Breast epithelium (tissue), 4 donors: ENCODE measurements at regions not wholly inside any gene's neighbourhood (a gene's known extent, or its start where the extent isn't known, plus 50 kb on each side); places are given as distances from the start of the nearest gene placed in this dataset.

Experiments
- DNase-seq, 2 donors: peaks; one replicate each; pipeline ENCODE4 v3.0.0-alpha.2; 2019; ENCODE audit warnings: low spot score in 2 of 2
- H3K27ac ChIP-seq, 2 donors: fragments of 200-600 bp; sonication (generic) in 1 of 2; one replicate each; pipeline ENCODE4 v1.5.1; 2016 to 2019; ENCODE audit warnings: mild to moderate bottlenecking in 1 of 2
- H3K27me3 ChIP-seq, 2 donors: fragments of 200-600 bp; sonication (generic) in 1 of 2; one replicate each; pipeline versions ENCODE4 v1.5.1 to v1.6.0; 2017 to 2019; ENCODE audit warnings: control low read depth in 1 of 2, mild to moderate bottlenecking in 1 of 2
- H3K36me3 ChIP-seq: fragments of 200-600 bp; one replicate; pipeline ENCODE4 v1.5.1; 2019
- H3K4me1 ChIP-seq, 2 donors: fragments of 200-600 bp; sonication (generic); one replicate each; pipeline ENCODE4 v1.5.1; 2016 to 2019; ENCODE audit warnings: control low read depth in 1 of 2
- H3K4me3 ChIP-seq, 3 donors: fragments of 200-600 bp; sonication (generic); 1 replicate in 2 of 3; 2 replicates in 1 of 3; pipeline ENCODE4 v1.5.1; 2016 to 2019; ENCODE audit warnings: mild to moderate bottlenecking in 3 of 3, moderate library complexity in 2 of 3
- H3K9me3 ChIP-seq, 2 donors: fragments of 200-600 bp; sonication (generic) in 1 of 2; one replicate each; pipeline ENCODE4 v1.5.1; 2016 to 2019; ENCODE audit warnings: control low read depth in 1 of 2
- POLR2A ChIP-seq: fragments of 450-650 bp; IDR thresholded peaks from one replicate; pipeline ENCODE4 v1.6.1; 2016; ENCODE audit warnings: antibody characterized with exemption, mild to moderate bottlenecking, moderate library complexity
- POLR2AphosphoS5 ChIP-seq, 3 donors: sonication (generic); formaldehyde crosslinking; IDR thresholded peaks; one replicate each; pipeline ENCODE4 v1.6.1; 2017; ENCODE audit warnings: antibody characterized with exemption in 3 of 3
- intact Hi-C: fragments of 100-400 bp; cut with DNase I; formaldehyde crosslinking; loops from one replicate; pipeline ENCODE4 v1.15.1; 2023; ENCODE audit warnings: low total_unique reads
- TF ChIP-seq, protein P1 (sequence below), 3 donors: fragments of 450-650 bp; IDR thresholded peaks; one replicate each; pipeline ENCODE4 v1.5.1; 2016 to 2017; ENCODE audit warnings: antibody characterized with exemption in 3 of 3, mild to moderate bottlenecking in 3 of 3, moderate library complexity in 3 of 3

DNA sequence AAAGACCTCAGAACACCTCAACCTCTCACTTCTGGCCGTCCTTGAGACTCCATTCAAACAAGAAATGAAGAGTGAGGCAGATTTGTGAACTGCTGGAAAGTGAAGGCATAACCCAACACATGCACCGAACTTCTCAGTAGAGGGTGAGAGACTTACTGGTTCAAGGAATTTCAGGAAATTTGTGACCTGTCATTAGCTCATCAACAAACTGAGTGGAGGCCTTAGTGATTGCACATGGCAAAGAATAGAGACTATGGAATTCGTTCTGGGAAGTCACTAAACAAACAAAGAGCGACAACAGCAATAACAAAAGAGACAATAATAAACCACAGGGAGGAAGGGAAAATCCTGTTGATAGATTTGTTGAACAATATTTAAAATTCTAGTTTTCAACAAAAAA, 125.0 kb upstream of the AKR1E2 start:
- DNase-seq: no peak
- no peak for TF ChIP-seq POLR2A
- TF ChIP-seq POLR2AphosphoS5 (IDR thresholded peaks at IDR 0.05): no peak
- TF ChIP-seq, protein P1, sequence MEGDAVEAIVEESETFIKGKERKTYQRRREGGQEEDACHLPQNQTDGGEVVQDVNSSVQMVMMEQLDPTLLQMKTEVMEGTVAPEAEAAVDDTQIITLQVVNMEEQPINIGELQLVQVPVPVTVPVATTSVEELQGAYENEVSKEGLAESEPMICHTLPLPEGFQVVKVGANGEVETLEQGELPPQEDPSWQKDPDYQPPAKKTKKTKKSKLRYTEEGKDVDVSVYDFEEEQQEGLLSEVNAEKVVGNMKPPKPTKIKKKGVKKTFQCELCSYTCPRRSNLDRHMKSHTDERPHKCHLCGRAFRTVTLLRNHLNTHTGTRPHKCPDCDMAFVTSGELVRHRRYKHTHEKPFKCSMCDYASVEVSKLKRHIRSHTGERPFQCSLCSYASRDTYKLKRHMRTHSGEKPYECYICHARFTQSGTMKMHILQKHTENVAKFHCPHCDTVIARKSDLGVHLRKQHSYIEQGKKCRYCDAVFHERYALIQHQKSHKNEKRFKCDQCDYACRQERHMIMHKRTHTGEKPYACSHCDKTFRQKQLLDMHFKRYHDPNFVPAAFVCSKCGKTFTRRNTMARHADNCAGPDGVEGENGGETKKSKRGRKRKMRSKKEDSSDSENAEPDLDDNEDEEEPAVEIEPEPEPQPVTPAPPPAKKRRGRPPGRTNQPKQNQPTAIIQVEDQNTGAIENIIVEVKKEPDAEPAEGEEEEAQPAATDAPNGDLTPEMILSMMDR (IDR thresholded peaks at IDR 0.05): no peak
- H3K4me3 ChIP-seq: no peak overlapping the region
- no peaks in the 10 kb centered on the region for H3K27me3 ChIP-seq
- H3K27ac ChIP-seq: no peak overlapping the region
- H3K4me1 ChIP-seq: no peaks in the 10 kb centered on the region
- no peaks in the 10 kb centered on the region for H3K36me3 ChIP-seq
- intact Hi-C loops: no loop called here
- H3K9me3 ChIP-seq: no peaks in the 10 kb centered on the region

DNA sequence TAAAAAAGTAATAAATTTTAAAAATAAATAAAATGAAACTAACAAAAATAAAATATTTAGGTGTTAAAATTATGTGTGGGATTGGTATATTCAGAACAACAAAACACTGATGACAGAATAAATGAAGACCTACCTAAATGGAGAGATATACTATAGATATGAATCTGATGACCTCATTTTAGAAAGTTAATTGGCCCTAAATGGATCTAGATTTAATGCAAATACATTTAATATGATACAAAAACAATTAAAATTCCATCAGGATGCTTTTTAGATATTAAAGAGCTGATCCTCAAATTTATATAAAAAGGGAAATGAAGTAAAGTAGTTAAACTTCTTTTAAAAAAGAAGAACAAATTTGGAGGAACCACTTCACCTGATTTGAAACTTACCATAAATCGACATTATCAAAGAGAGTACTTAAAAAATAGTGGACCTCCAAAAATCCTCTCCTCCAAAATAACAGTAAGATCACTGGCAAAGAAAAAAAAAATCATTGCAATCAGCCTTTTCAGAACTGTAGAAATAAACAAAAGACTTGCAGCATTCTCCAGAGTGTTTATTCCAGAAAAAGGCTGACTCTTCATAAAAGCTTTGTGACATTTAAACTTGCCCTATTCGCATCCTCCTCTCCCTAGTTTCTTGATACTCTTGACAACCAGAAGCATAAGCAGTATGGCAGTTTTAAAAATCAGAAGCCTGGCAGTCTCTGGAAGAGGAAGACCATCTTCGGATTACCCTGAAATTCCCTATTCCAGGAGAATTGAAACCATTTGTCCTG, 125.9 kb upstream of the AKR1E2 start:
- H3K9me3 ChIP-seq: no peaks in the 10 kb centered on the region
- intact Hi-C loops: no loop called here
- no peaks in the 10 kb centered on the region for H3K36me3 ChIP-seq
- TF ChIP-seq POLR2AphosphoS5 (IDR thresholded peaks at IDR 0.05) (no peak), POLR2A (no peak)
- TF ChIP-seq, protein P1 (IDR thresholded peaks at IDR 0.05): no peak
- H3K27me3 ChIP-seq: no peaks in the 10 kb centered on the region
- H3K4me1 ChIP-seq: no peaks in the 10 kb centered on the region
- no peak overlapping the region for H3K4me3 ChIP-seq
- H3K27ac ChIP-seq: no peak overlapping the region
- no peak for DNase-seq

DNA sequence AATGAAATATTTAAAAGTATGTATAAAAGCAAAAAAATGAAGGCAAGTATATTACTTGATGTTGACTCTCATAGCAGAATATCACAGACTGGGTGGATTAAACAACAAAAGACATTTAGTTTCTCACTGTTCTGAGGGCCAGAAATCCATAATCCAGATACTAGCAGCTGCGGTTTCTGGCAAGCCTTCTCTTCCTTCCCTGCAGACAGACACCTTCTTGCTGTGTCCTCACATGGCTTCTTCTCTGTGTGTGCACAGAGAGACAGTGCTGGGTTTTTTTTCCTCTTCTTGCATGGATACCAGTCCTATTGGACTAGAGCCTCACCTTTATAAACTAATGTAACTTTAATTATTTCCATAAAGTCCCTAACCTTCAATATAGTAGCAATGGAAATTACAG, 127.9 kb upstream of the AKR1E2 start:
- DNase-seq: no peak
- Histone ChIP-seq H3K27ac (no peak overlapping the region), H3K4me3 (no peak overlapping the region), H3K27me3 (no peaks in the 10 kb centered on the region), H3K9me3 (no peaks in the 10 kb centered on the region), H3K4me1 (no peaks in the 10 kb centered on the region), H3K36me3 (no peaks in the 10 kb centered on the region)
- intact Hi-C loops: no loop called here
- TF ChIP-seq POLR2AphosphoS5 (IDR thresholded peaks at IDR 0.05): no peak
- TF ChIP-seq, protein P1 (IDR thresholded peaks at IDR 0.05): no peak
- TF ChIP-seq POLR2A: no peak

DNA sequence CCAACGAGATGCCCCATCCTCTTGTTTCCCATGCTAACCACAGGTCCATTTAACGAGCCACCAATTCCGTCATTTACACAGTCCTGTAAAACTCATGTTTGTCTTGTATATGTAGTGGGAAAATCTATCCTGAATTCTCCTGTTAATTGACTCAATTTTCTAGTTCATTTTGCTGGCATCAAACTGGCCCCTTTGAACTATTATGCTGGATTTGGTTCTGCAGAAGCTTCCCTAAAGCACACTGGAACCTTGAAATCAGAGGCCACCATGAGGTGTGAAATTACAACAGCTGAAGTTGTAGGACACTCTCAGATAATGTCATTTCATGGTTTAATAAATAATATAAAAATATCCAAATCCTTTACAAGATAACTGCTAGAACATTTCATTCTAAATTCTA, 129.8 kb upstream of the AKR1E2 start:
- Histone ChIP-seq H3K4me3 (no peak overlapping the region), H3K36me3 (no peaks in the 10 kb centered on the region), H3K9me3 (no peaks in the 10 kb centered on the region), H3K27ac (no peak overlapping the region), H3K27me3 (no peaks in the 10 kb centered on the region), H3K4me1 (no peaks in the 10 kb centered on the region)
- intact Hi-C loops: no loop called here
- no peak for DNase-seq
- TF ChIP-seq POLR2AphosphoS5 (IDR thresholded peaks at IDR 0.05): no peak
- no peak for TF ChIP-seq POLR2A
- TF ChIP-seq, protein P1 (IDR thresholded peaks at IDR 0.05): no peak

DNA sequence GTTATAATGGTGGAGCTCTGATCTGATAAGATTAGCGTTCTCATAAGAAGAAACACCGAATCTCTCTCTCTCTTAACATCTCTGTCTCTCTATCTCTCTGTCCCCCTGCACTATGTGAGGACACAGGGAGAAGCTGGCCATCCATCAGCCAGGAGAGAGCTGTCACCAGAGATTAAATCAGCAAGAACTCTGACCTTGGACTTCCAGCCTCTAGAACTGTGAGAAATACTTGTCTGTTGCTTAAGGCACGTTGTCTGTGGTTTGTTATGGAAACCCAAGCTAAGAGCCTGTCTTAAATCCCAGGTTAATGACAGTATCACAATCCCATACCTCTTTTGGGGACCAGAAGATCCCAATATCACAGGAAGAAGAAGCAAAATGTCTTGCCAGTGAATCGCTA, 132.0 kb upstream of the AKR1E2 start:
- no peaks in the 10 kb centered on the region for H3K4me1 ChIP-seq
- TF ChIP-seq, protein P1 (IDR thresholded peaks at IDR 0.05): no peak
- TF ChIP-seq POLR2A: no peak
- no peak for TF ChIP-seq POLR2AphosphoS5 (IDR thresholded peaks at IDR 0.05)
- no peak for DNase-seq
- H3K36me3 ChIP-seq: no peaks in the 10 kb centered on the region
- no peaks in the 10 kb centered on the region for H3K27me3 ChIP-seq
- no peak overlapping the region for H3K4me3 ChIP-seq
- no peak overlapping the region for H3K27ac ChIP-seq
- no peaks in the 10 kb centered on the region for H3K9me3 ChIP-seq
- intact Hi-C loops: no loop called here
